ENCODE measurements at regions not wholly inside any gene's neighbourhood (a gene's known extent, or its start where the extent isn't known, plus 50 kb on each side); places are given as distances from the start of the nearest gene placed in this dataset.
"Not testable (repeated sequence)": the region's sequence is repeated elsewhere in the genome, so short reads cannot be mapped to it uniquely, and the experiment has no call there.

DNA sequence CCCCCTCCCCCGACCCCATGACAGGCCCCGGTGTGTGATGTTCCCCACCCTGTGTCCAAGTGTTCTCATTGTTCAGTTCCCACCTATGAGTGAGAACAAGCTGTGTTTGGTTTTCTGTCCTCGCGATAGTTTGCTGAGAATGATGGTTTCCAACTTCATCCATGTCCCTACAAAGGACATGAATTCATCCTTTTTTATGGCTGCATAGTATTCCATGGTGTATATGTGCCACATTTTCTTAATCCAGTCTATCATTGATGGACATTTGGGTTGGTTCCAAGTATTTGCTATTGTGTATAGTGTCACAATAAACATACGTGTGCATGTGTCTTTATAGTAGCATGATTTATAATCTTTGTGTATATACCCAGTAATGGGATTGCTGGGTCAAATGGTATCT, 110.4 kb upstream of the CRHR1 start:
- not testable (repeated sequence) for H3K23ac ChIP-seq (ENCODE audit: low read length in 2 of 2); H2BK12ac ChIP-seq (ENCODE audit: low read length in 2 of 2); H3K27ac ChIP-seq (ENCODE audit: low read length, poor library complexity, severe bottlenecking); H3K4me3 ChIP-seq (ENCODE audit: insufficient read depth in 1 of 2, low read depth in 1 of 2, low read length in 2 of 2); H2AK5ac ChIP-seq (ENCODE audit: low read length, severe bottlenecking); H3K36me3 ChIP-seq (ENCODE audit: control insufficient read depth in 1 of 2, insufficient read depth in 2 of 2, low read depth in 1 of 2, low read length in 2 of 2); H3K9ac ChIP-seq (ENCODE audit: low read length); H2AFZ ChIP-seq (ENCODE audit: low read depth, low read length); H3K79me1 ChIP-seq (replicated peaks; ENCODE audit: low read length, poor library complexity, severe bottlenecking); H3K4ac ChIP-seq (ENCODE audit: low read depth in 1 of 2, low read length in 2 of 2); H2BK120ac ChIP-seq (ENCODE audit: low read depth, low read length); H3K18ac ChIP-seq (ENCODE audit: low read depth in 1 of 2, low read length in 2 of 2); H2BK5ac ChIP-seq (ENCODE audit: low read depth, low read length, poor library complexity, severe bottlenecking); H4K91ac ChIP-seq (ENCODE audit: low read length); H4K8ac ChIP-seq (ENCODE audit: low read length); H3K4me1 ChIP-seq (ENCODE audit: control insufficient read depth, insufficient read depth, low read depth, low read length); H3K4me2 ChIP-seq (ENCODE audit: low read length, poor library complexity, severe bottlenecking); DNase-seq; H3K14ac ChIP-seq (ENCODE audit: low read length in 2 of 2); H2BK15ac ChIP-seq (ENCODE audit: low read depth, poor library complexity, severe bottlenecking)
- 92% methylated on average over 3 of the region's 5 CpGs for WGBS
- H3K27me3 ChIP-seq (ENCODE audit: control insufficient read depth in 1 of 2, insufficient read depth in 1 of 2, low read length in 2 of 2) = peaks cover 32 to 37% of the 10 kb centered on the region in 2 experiments
- H3K9me3 ChIP-seq (ENCODE audit: control insufficient read depth, low read length) = peaks cover 11% of the 10 kb centered on the region

DNA sequence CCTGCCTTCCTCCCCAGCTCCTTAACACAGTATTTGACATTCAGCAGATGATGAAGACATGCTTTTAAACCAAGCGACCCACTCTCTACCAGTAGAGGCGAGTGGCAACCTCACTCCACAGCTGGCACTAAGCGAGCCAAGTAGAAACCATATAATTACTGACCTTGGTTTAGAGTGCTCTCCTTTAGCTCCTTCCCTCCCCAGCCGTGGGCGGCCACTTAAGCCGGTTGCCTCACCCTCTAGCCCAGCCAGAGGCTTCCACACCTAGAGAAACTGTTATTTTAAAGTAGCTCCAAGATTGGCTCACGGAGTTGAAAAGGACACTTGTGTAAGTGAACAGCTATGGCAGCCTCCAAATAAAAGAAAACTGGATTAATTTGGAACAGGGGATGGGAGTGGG, 109.1 kb upstream of the CRHR1 start:
- Histone ChIP-seq H3K4me1 (ENCODE audit: control insufficient read depth, insufficient read depth, low read depth, low read length) (no peaks in the 10 kb centered on the region), H3K9me3 (ENCODE audit: control insufficient read depth, low read length) (peaks cover 20% of the 10 kb centered on the region), H3K36me3 (ENCODE audit: control insufficient read depth in 1 of 2, insufficient read depth in 2 of 2, low read depth in 1 of 2, low read length in 2 of 2) (no peaks in the 10 kb centered on the region), H3K18ac (ENCODE audit: low read depth in 1 of 2, low read length in 2 of 2) (no peak overlapping the region), H3K23ac (ENCODE audit: low read length in 2 of 2) (no peak overlapping the region), H3K9ac (ENCODE audit: low read length) (no peak overlapping the region), H3K27me3 (ENCODE audit: control insufficient read depth in 1 of 2, insufficient read depth in 1 of 2, low read length in 2 of 2) (peaks cover 26% of the 10 kb centered on the region in 2 experiments), H4K8ac (ENCODE audit: low read length) (no peak overlapping the region), H2BK5ac (ENCODE audit: low read depth, low read length, poor library complexity, severe bottlenecking) (no peak overlapping the region), H3K4ac (ENCODE audit: low read depth in 1 of 2, low read length in 2 of 2) (no peak overlapping the region), H3K4me3 (ENCODE audit: insufficient read depth in 1 of 2, low read depth in 1 of 2, low read length in 2 of 2) (no peak overlapping the region), H2AK5ac (ENCODE audit: low read length, severe bottlenecking) (no peak overlapping the region), H3K27ac (ENCODE audit: low read length, poor library complexity, severe bottlenecking) (no peak overlapping the region), H4K91ac (ENCODE audit: low read length) (no peak overlapping the region), H2AFZ (ENCODE audit: low read depth, low read length) (no peak overlapping the region), H2BK12ac (ENCODE audit: low read length in 2 of 2) (no peak overlapping the region), H2BK120ac (ENCODE audit: low read depth, low read length) (no peak overlapping the region), H2BK15ac (ENCODE audit: low read depth, poor library complexity, severe bottlenecking) (no peak overlapping the region), H3K14ac (ENCODE audit: low read length in 2 of 2) (no peak overlapping the region), H3K4me2 (ENCODE audit: low read length, poor library complexity, severe bottlenecking) (no peak overlapping the region), H3K79me1 (replicated peaks; ENCODE audit: low read length, poor library complexity, severe bottlenecking) (no peaks in the 10 kb centered on the region)
- DNase-seq = no peak
- 65% methylated on average over 4 of the region's 7 CpGs for WGBS

DNA sequence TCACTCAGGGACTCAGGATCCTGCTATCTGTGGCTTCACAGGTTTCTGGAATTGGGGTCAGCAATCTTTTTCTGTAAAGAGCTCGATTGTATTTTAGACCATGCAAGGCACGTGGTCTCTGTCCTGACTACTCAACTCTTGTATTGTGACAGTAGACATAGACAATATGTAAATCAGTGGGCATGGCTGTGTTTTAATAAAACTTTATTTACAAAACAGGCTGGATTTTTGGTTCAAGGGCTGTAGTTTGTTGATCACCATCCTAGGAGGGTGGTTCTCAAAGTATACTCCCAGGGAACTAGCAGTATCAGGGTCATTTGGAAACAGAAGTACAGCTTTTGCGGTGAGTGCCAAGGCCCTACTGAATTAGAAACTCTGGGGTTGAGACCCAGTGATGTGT, 108.2 kb upstream of the CRHR1 start:
- no peak overlapping the region for H2BK12ac ChIP-seq (ENCODE audit: low read length in 2 of 2)
- no peaks in the 10 kb centered on the region for H3K36me3 ChIP-seq (ENCODE audit: control insufficient read depth in 1 of 2, insufficient read depth in 2 of 2, low read depth in 1 of 2, low read length in 2 of 2)
- H2AK5ac ChIP-seq (ENCODE audit: low read length, severe bottlenecking) = no peak overlapping the region
- H2AFZ ChIP-seq (ENCODE audit: low read depth, low read length) = no peak overlapping the region
- WGBS = 61% methylated on average over 2 of the region's 3 CpGs
- H3K14ac ChIP-seq (ENCODE audit: low read length in 2 of 2) = no peak overlapping the region
- no peak overlapping the region for H3K27ac ChIP-seq (ENCODE audit: low read length, poor library complexity, severe bottlenecking)
- H3K4me2 ChIP-seq (ENCODE audit: low read length, poor library complexity, severe bottlenecking) = no peak overlapping the region
- H2BK5ac ChIP-seq (ENCODE audit: low read depth, low read length, poor library complexity, severe bottlenecking) = no peak overlapping the region
- H3K9ac ChIP-seq (ENCODE audit: low read length) = no peak overlapping the region
- no peak overlapping the region for H4K8ac ChIP-seq (ENCODE audit: low read length)
- no peak overlapping the region for H2BK15ac ChIP-seq (ENCODE audit: low read depth, poor library complexity, severe bottlenecking)
- H3K27me3 ChIP-seq (ENCODE audit: control insufficient read depth in 1 of 2, insufficient read depth in 1 of 2, low read length in 2 of 2) = peaks cover 21 to 24% of the 10 kb centered on the region in 2 experiments
- no peak for DNase-seq
- no peaks in the 10 kb centered on the region for H3K79me1 ChIP-seq (replicated peaks; ENCODE audit: low read length, poor library complexity, severe bottlenecking)
- no peak overlapping the region for H3K23ac ChIP-seq (ENCODE audit: low read length in 2 of 2)
- H3K18ac ChIP-seq (ENCODE audit: low read depth in 1 of 2, low read length in 2 of 2) = no peak overlapping the region
- H3K9me3 ChIP-seq (ENCODE audit: control insufficient read depth, low read length) = peaks cover 20% of the 10 kb centered on the region
- H3K4ac ChIP-seq (ENCODE audit: low read depth in 1 of 2, low read length in 2 of 2) = no peak overlapping the region
- H3K4me3 ChIP-seq (ENCODE audit: insufficient read depth in 1 of 2, low read depth in 1 of 2, low read length in 2 of 2) = no peak overlapping the region
- no peak overlapping the region for H4K91ac ChIP-seq (ENCODE audit: low read length)
- no peaks in the 10 kb centered on the region for H3K4me1 ChIP-seq (ENCODE audit: control insufficient read depth, insufficient read depth, low read depth, low read length)
- H2BK120ac ChIP-seq (ENCODE audit: low read depth, low read length) = no peak overlapping the region

DNA sequence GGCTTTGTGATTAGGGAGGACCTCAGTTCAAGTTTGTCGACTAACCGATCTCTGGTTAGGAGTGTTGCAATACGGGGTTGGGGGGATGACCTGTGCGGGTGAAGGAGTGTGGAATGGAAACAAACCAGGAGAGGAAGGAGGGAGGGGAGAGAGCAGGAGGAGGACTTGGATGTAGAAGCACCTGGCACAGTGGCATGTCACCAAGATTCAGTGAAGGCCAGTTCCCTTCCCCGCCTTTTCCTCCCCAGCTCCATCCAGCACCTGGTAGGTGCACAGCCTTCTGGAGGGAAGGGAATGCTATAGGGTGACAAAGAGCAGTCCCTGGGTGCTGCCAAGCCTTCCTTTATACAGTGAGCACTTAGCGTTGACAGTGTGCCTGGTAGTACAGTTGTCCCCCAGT, 107.4 kb upstream of the CRHR1 start:
- no peak for DNase-seq
- Histone ChIP-seq H3K9me3 (ENCODE audit: control insufficient read depth, low read length) (peaks cover 20% of the 10 kb centered on the region), H3K18ac (ENCODE audit: low read depth in 1 of 2, low read length in 2 of 2) (no peak overlapping the region), H3K27ac (ENCODE audit: low read length, poor library complexity, severe bottlenecking) (no peak overlapping the region), H3K4ac (ENCODE audit: low read depth in 1 of 2, low read length in 2 of 2) (no peak overlapping the region), H2AFZ (ENCODE audit: low read depth, low read length) (no peak overlapping the region), H3K36me3 (ENCODE audit: control insufficient read depth in 1 of 2, insufficient read depth in 2 of 2, low read depth in 1 of 2, low read length in 2 of 2) (no peaks in the 10 kb centered on the region), H2BK15ac (ENCODE audit: low read depth, poor library complexity, severe bottlenecking) (no peak overlapping the region), H3K9ac (ENCODE audit: low read length) (no peak overlapping the region), H3K27me3 (ENCODE audit: control insufficient read depth in 1 of 2, insufficient read depth in 1 of 2, low read length in 2 of 2) (peaks cover 26 to 30% of the 10 kb centered on the region in 2 experiments), H3K14ac (ENCODE audit: low read length in 2 of 2) (no peak overlapping the region), H4K91ac (ENCODE audit: low read length) (no peak overlapping the region), H3K4me1 (ENCODE audit: control insufficient read depth, insufficient read depth, low read depth, low read length) (no peaks in the 10 kb centered on the region), H3K79me1 (replicated peaks; ENCODE audit: low read length, poor library complexity, severe bottlenecking) (no peaks in the 10 kb centered on the region), H2BK12ac (ENCODE audit: low read length in 2 of 2) (no peak overlapping the region), H2AK5ac (ENCODE audit: low read length, severe bottlenecking) (no peak overlapping the region), H3K4me2 (ENCODE audit: low read length, poor library complexity, severe bottlenecking) (no peak overlapping the region), H3K23ac (ENCODE audit: low read length in 2 of 2) (no peak overlapping the region), H4K8ac (ENCODE audit: low read length) (no peak overlapping the region), H3K4me3 (ENCODE audit: insufficient read depth in 1 of 2, low read depth in 1 of 2, low read length in 2 of 2) (no peak overlapping the region), H2BK120ac (ENCODE audit: low read depth, low read length) (no peak overlapping the region), H2BK5ac (ENCODE audit: low read depth, low read length, poor library complexity, severe bottlenecking) (no peak overlapping the region)
- 78% methylated on average over 5 of the region's 6 CpGs for WGBS
